Lung (tissue), 11 donors: ENCODE measurements at regions not wholly inside any gene's neighbourhood (a gene's known extent, or its start where the extent isn't known, plus 50 kb on each side); places are given as distances from the start of the nearest gene placed in this dataset.
A peak's percentile ranks its signal among the peaks of the same experiment; 100 is the strongest.

Experiments
- ATAC-seq: fragments of 200-7000 bp; cut with Tn5 transposase; one replicate; pipeline ENCODE4 v1.9.1; 2020; ENCODE audit warnings: moderate number of reproducible peaks; ENCODE audit not compliant: insufficient read depth, low FRiP score
- DNase-seq, 3 donors: peaks; one replicate each; pipeline ENCODE4 v3.0.0-alpha.2; 2013 to 2017
- H3K27ac ChIP-seq, 2 donors: one replicate each; pipeline ENCODE4 v1.5.1; 2013; ENCODE audit warnings: mild to moderate bottlenecking in 2 of 2, moderate library complexity in 2 of 2, control low read depth in 1 of 2, inconsistent platforms in 1 of 2, low read depth in 1 of 2, low read length in 1 of 2
- H3K27me3 ChIP-seq, 3 donors: one replicate each; pipeline ENCODE4 v1.5.1; 2013; ENCODE audit warnings: low read length in 2 of 3; ENCODE audit not compliant: control insufficient read depth in 3 of 3, insufficient read depth in 3 of 3
- H3K36me3 ChIP-seq, 4 donors: one replicate each; pipeline ENCODE4 v1.5.1; 2013; ENCODE audit warnings: low read length in 4 of 4, mild to moderate bottlenecking in 1 of 4, moderate library complexity in 1 of 4; ENCODE audit not compliant: control insufficient read depth in 4 of 4, insufficient read depth in 4 of 4
- H3K4me1 ChIP-seq, 5 donors: one replicate each; pipeline ENCODE4 v1.5.1; 2013; ENCODE audit warnings: low read length in 5 of 5, mild to moderate bottlenecking in 2 of 5, moderate library complexity in 1 of 5; ENCODE audit not compliant: control insufficient read depth in 5 of 5, insufficient read depth in 5 of 5
- H3K4me3 ChIP-seq: one replicate; pipeline ENCODE4 v1.5.1; 2013; ENCODE audit warnings: mild to moderate bottlenecking, control low read depth, moderate library complexity
- H3K9ac ChIP-seq, 2 donors: one replicate each; pipeline ENCODE4 v1.5.1; 2013; ENCODE audit warnings: low read length in 2 of 2, control low read depth in 1 of 2; ENCODE audit not compliant: insufficient read depth in 1 of 2
- H3K9me3 ChIP-seq, 4 donors: one replicate each; pipeline ENCODE4 v1.5.1; 2013; ENCODE audit warnings: low read length in 3 of 4, mild to moderate bottlenecking in 1 of 4, moderate library complexity in 1 of 4; ENCODE audit not compliant: control insufficient read depth in 4 of 4, insufficient read depth in 3 of 4
- WGBS, 2 donors: extraction: QIAGEN DNeasy Blood & Tissue Kit; methylation state at CpG; one replicate each; pipeline ENCODE4 v1.1.7; 2013; 5-methylcytosine and 5-hydroxymethylcytosine counted together
- TF ChIP-seq, protein P1 (sequence below): IDR thresholded peaks from 2 replicates; pipeline ENCODE4 v1.5.1; 2012; ENCODE audit warnings: mild to moderate bottlenecking; ENCODE audit errors: control extremely low read depth, extremely low read depth
- donor health status: control.
- donor health status: control.
- donor health status: Bipolar disorder and iron deficiency.
- donor health status: healthy.
- donor health status: DM: yes; HTN: yes; CAD: no.

DNA sequence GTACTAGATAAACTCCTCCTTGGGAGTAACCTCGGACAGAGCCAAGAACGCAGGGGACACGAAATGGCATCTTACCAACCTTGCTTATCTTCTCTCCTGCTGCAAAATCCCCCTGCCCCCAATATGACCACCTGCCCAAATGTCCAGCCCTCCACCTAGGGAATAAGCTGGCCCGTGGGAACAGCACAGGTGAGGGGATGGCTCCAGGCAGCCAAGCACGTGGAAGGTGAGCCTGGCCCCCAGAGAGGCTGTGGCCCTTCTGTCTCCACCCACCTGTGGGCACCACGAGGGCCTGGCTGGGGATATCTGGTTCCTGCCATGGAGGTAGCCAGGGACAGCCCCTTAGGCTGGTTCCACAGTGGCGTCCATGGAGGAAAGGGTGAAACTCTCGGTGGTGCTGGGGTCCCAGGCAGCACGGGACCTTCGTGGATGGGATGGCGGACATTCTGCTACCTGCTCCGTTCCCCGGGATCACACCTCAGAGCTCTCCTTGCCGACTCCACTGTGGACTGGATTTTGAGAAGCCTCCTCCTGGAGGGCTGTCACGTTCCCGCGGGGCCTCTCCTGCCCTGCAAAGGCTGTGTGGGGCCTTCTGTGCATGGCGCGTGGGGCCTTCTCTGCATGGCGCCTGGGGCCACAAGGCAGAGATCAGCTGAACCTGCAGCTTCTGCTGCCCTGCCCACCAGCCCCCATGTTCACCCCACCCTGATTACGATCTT is 388.5 kb upstream of the TNRC6C start:
- Histone ChIP-seq H3K9ac (no peak overlapping the region), H3K9me3 (no peaks in the 10 kb centered on the region), H3K4me3 (no peak overlapping the region), H3K27ac (no peak overlapping the region), H3K36me3 (no peaks in the 10 kb centered on the region), H3K27me3 (peaks cover 0 to 20% (median 2%) of the 10 kb centered on the region in 3 donors), H3K4me1 (peaks cover 0 to 20% (median 0%) of the 10 kb centered on the region in 5 donors)
- WGBS, 2 donors = 87 to 95% methylated on average over 21 of the region's 21 CpGs
- TF ChIP-seq, protein P1, sequence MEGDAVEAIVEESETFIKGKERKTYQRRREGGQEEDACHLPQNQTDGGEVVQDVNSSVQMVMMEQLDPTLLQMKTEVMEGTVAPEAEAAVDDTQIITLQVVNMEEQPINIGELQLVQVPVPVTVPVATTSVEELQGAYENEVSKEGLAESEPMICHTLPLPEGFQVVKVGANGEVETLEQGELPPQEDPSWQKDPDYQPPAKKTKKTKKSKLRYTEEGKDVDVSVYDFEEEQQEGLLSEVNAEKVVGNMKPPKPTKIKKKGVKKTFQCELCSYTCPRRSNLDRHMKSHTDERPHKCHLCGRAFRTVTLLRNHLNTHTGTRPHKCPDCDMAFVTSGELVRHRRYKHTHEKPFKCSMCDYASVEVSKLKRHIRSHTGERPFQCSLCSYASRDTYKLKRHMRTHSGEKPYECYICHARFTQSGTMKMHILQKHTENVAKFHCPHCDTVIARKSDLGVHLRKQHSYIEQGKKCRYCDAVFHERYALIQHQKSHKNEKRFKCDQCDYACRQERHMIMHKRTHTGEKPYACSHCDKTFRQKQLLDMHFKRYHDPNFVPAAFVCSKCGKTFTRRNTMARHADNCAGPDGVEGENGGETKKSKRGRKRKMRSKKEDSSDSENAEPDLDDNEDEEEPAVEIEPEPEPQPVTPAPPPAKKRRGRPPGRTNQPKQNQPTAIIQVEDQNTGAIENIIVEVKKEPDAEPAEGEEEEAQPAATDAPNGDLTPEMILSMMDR = no peak
- ATAC-seq = no peak
- DNase-seq = no peak

DNA sequence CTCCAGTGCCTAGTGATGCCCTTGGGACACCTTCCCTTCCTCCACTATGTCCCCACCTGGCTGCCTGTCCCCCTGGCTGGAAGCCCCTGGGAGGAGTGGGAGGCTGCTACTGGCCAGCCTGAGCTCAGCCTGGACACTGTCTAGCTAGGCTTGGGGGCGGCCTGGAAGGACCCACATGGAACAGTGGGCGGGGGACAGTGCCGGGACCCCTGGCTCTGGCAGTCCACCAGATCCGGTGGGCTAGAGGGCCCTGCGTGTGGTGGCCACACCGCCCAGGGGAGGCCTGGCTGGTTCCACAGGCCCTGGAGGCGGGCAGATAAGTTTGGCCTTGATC is 388.0 kb upstream of the TNRC6C start:
- H3K4me3 ChIP-seq = no peak overlapping the region
- peaks cover 0 to 20% (median 0%) of the 10 kb centered on the region in 5 donors for H3K4me1 ChIP-seq
- ATAC-seq (no peak), DNase-seq (no peak)
- TF ChIP-seq, protein P1 = no peak
- H3K36me3 ChIP-seq = no peaks in the 10 kb centered on the region
- H3K9me3 ChIP-seq = no peaks in the 10 kb centered on the region
- H3K9ac ChIP-seq = peak overlapping the region in 1 of 2 donors; percentile 5
- no peak overlapping the region for H3K27ac ChIP-seq
- H3K27me3 ChIP-seq = peaks cover 0 to 20% (median 2%) of the 10 kb centered on the region in 3 donors
- WGBS, 2 donors = 90 to 94% methylated on average over 7 of the region's 7 CpGs

GRCh38 chr17:77571155-77571981 is 387.1 kb upstream of the TNRC6C start:
- H3K9ac ChIP-seq = peak overlapping the region in 1 of 2 donors; percentile 53
- DNase-seq (peak; percentile 90 to 97 (median 95)), ATAC-seq (no peak)
- no peaks in the 10 kb centered on the region for H3K36me3 ChIP-seq
- no peaks in the 10 kb centered on the region for H3K9me3 ChIP-seq
- 6 to 16% methylated on average over 35 of the region's 35 CpGs for WGBS, 2 donors
- H3K27ac ChIP-seq = no peak overlapping the region
- TF ChIP-seq, protein P1 = no peak
- H3K4me1 ChIP-seq = peaks cover 0 to 20% (median 0%) of the 10 kb centered on the region in 5 donors
- H3K4me3 ChIP-seq = no peak overlapping the region
- peaks cover 0 to 20% (median 2%) of the 10 kb centered on the region in 3 donors for H3K27me3 ChIP-seq
